HCT116 (cell line): ENCODE measurements at regions not wholly inside any gene's neighbourhood (a gene's known extent, or its start where the extent isn't known, plus 50 kb on each side); places are given as distances from the start of the nearest gene placed in this dataset.

Experiments used
- ATAC-seq: fragments of 200-7000 bp; cut with Tn5 transposase; 2 replicates; pipeline ENCODE4 v1.9.1; 2020; ENCODE audit warnings: mild to moderate bottlenecking, moderate library complexity
- BruUV-seq: library from RNA; stranded (reverse); fragments of 400-500 nt; replicated peaks from 2 replicates; lab custom pipeline; 2021; lab: Mats Ljungman, UMichigan
- CTCF ChIA-PET: fragments of 300-600 bp; sonication (Branson Sonifier 250); formaldehyde crosslinking; loops from one replicate; lab custom pipeline; 2021; ENCODE audit warnings: antibody characterized with exemption; lab: Charles Lee
- POLR2A ChIA-PET: fragments of 300-600, 350-600 bp; sonication (Branson Sonifier 250); formaldehyde crosslinking; loops from one replicate; lab custom pipeline; 2021; ENCODE audit warnings: antibody characterized with exemption; lab: Charles Lee
- RAD21 ChIA-PET, 2 experiments: fragments of 300-600 bp; sonication (Branson Sonifier 250); formaldehyde crosslinking; loops; one replicate each; lab custom pipeline; 2023; ENCODE audit warnings: low total read pairs in 2 of 2; ENCODE audit not compliant: uncharacterized antibody in 2 of 2, unreplicated experiment in 2 of 2, low non-redundant PET in 1 of 2; lab: Charles Lee
- DNase-seq: peaks from one replicate; pipeline ENCODE4 v3.0.0-alpha.2; 2010; ENCODE audit warnings: low read depth, low spot score
- H2AFZ ChIP-seq: fragments of 200-600 bp; shearing (Covaris generic), sonication (generic); 2 replicates; pipeline ENCODE4 v1.6.1; 2017; ENCODE audit warnings: low read depth, mixed run types, mixed read lengths, antibody characterized with exemption, low read length; ENCODE audit not compliant: poor library complexity, severe bottlenecking
- H3K27ac ChIP-seq: 2 replicates; pipeline ENCODE4 v1.5.1; 2012; ENCODE audit warnings: low read depth, low read length
- H3K27me3 ChIP-seq: fragments of 200-600 bp; sonication (generic); 2 replicates; pipeline ENCODE4 v1.6.1; 2016; ENCODE audit warnings: mixed run types, low read length, mixed read lengths; ENCODE audit not compliant: insufficient read depth
- H3K36me3 ChIP-seq, 2 experiments: fragments of 200-500 bp in 1 of 2; fragments of 200-600 bp in 1 of 2; sonication (Bioruptor generic) in 1 of 2; sonication (generic) in 1 of 2; 2 replicates each; pipeline versions ENCODE4 v1.5.1 to v1.6.1; 2014 to 2016; ENCODE audit warnings: low read length in 2 of 2, inconsistent platforms in 1 of 2, mixed read lengths in 1 of 2, mixed run types in 1 of 2; ENCODE audit not compliant: insufficient read depth in 2 of 2, control insufficient read depth in 1 of 2
- H3K4me1 ChIP-seq, 2 experiments: fragments of 200-600 bp in 1 of 2; sonication (generic) in 1 of 2; 2 replicates each; pipeline versions ENCODE4 v1.5.1 to v1.6.1; 2012 to 2017; ENCODE audit warnings: low read length in 2 of 2, inconsistent platforms in 1 of 2, mild to moderate bottlenecking in 1 of 2, mixed read lengths in 1 of 2, mixed run types in 1 of 2, moderate library complexity in 1 of 2; ENCODE audit not compliant: insufficient read depth in 2 of 2, control insufficient read depth in 1 of 2
- H3K4me2 ChIP-seq: fragments of 200-600 bp; sonication (generic); 2 replicates; pipeline ENCODE4 v1.6.1; 2017; ENCODE audit warnings: mixed run types, low read length, mixed read lengths
- H3K4me3 ChIP-seq, 2 experiments: fragments of 200-600 bp in 1 of 2; sonication (generic) in 1 of 2; replicated peaks in 1 of 2; 2 replicates each; pipeline ENCODE4 v1.5.1; 2011 to 2016; ENCODE audit warnings: low read length in 2 of 2, control low read depth in 1 of 2, low read depth in 1 of 2, mild to moderate bottlenecking in 1 of 2, mixed read lengths in 1 of 2, mixed run types in 1 of 2
- H3K79me2 ChIP-seq: fragments of 200-600 bp; sonication (generic); 2 replicates; pipeline ENCODE4 v1.6.1; 2017; ENCODE audit warnings: mild to moderate bottlenecking, mixed run types, low read length, moderate library complexity, mixed read lengths; ENCODE audit not compliant: insufficient read depth
- H3K9ac ChIP-seq: fragments of 200-600 bp; sonication (generic); 2 replicates; pipeline ENCODE4 v1.6.1; 2016; ENCODE audit warnings: low read length, mixed read lengths
- H3K9me2 ChIP-seq: fragments of 200-600 bp; sonication (generic), shearing (Covaris generic); 2 replicates; pipeline ENCODE4 v1.6.1; 2017; ENCODE audit warnings: mixed run types, mild to moderate bottlenecking, moderate library complexity; ENCODE audit not compliant: insufficient read depth
- H3K9me3 ChIP-seq, 2 experiments: fragments of 200-500 bp in 1 of 2; fragments of 200-600 bp in 1 of 2; sonication (Bioruptor generic) in 1 of 2; sonication (generic) in 1 of 2; 2 replicates each; pipeline ENCODE4 v1.6.1; 2014 to 2017; ENCODE audit warnings: low read length in 2 of 2, mixed read lengths in 2 of 2, inconsistent platforms in 1 of 2, low read depth in 1 of 2, mild to moderate bottlenecking in 1 of 2, mixed run types in 1 of 2, moderate library complexity in 1 of 2; ENCODE audit not compliant: control insufficient read depth in 1 of 2, insufficient read depth in 1 of 2
- H4K20me1 ChIP-seq: fragments of 200-600 bp; sonication (generic), shearing (Covaris generic); 2 replicates; pipeline ENCODE4 v1.6.1; 2017; ENCODE audit warnings: mixed run types, mild to moderate bottlenecking, moderate library complexity; ENCODE audit not compliant: insufficient read depth
- ATF3 ChIP-seq: IDR thresholded peaks from 2 replicates; pipeline ENCODE4 v1.6.1; 2012
- CBX3 ChIP-seq: IDR thresholded peaks from 2 replicates; pipeline ENCODE4 v1.6.1; 2012; ENCODE audit warnings: low read depth
- CEBPB ChIP-seq: IDR thresholded peaks from 2 replicates; pipeline ENCODE4 v1.6.1; 2012; ENCODE audit warnings: low read depth
- CTCF ChIP-seq, 3 experiments: fragments of 200-600 bp in 1 of 3; sonication (generic) in 1 of 3; IDR thresholded peaks in 2 of 3; conservative IDR thresholded peaks in 1 of 3; 2 replicates each; pipeline ENCODE4 v1.5.1; 2012 to 2017; ENCODE audit warnings: low read depth in 2 of 3, low read length in 2 of 3, antibody characterized with exemption in 1 of 3, borderline replicate concordance in 1 of 3, control low read depth in 1 of 3, mild to moderate bottlenecking in 1 of 3, mixed read lengths in 1 of 3, mixed run types in 1 of 3, moderate library complexity in 1 of 3; ENCODE audit not compliant: insufficient read depth in 1 of 3
- EGR1 ChIP-seq: IDR thresholded peaks from 2 replicates; pipeline ENCODE4 v1.6.1; 2012; ENCODE audit warnings: low read depth
- EZH2phosphoT487 ChIP-seq: fragments of 200-600 bp; IDR thresholded peaks from 2 replicates; pipeline ENCODE4 v1.6.1; 2018; ENCODE audit warnings: antibody characterized with exemption, borderline replicate concordance
- FOSL1 ChIP-seq: IDR thresholded peaks from 2 replicates; pipeline ENCODE4 v1.6.1; 2012; ENCODE audit warnings: low read depth
- JUND ChIP-seq: IDR thresholded peaks from 2 replicates; pipeline ENCODE4 v1.6.1; 2012
- MAX ChIP-seq: IDR thresholded peaks from 2 replicates; pipeline ENCODE4 v1.6.1; 2012
- POLR2A ChIP-seq: IDR thresholded peaks from 2 replicates; pipeline ENCODE4 v1.7.0; 2011; ENCODE audit warnings: borderline replicate concordance; ENCODE audit not compliant: insufficient read depth, insufficient read length; ENCODE audit errors: extremely low read depth
- POLR2AphosphoS5 ChIP-seq: IDR thresholded peaks from 2 replicates; pipeline ENCODE4 v1.6.1; 2011; ENCODE audit warnings: mild to moderate bottlenecking, low read depth, low read length, moderate library complexity
- RAD21 ChIP-seq: IDR thresholded peaks from 2 replicates; pipeline ENCODE4 v1.6.1; 2012; ENCODE audit warnings: low read depth, mild to moderate bottlenecking
- SIN3A ChIP-seq: IDR thresholded peaks from 2 replicates; pipeline ENCODE4 v1.6.1; 2012; ENCODE audit warnings: low read depth
- SP1 ChIP-seq: IDR thresholded peaks from 2 replicates; pipeline ENCODE4 v1.6.1; 2012; ENCODE audit warnings: low read depth
- SRF ChIP-seq: IDR thresholded peaks from 2 replicates; pipeline ENCODE4 v1.6.1; 2012; ENCODE audit warnings: low read depth
- TCF7L2 ChIP-seq: IDR thresholded peaks from 2 replicates; pipeline ENCODE4 v1.7.0; 2011; ENCODE audit warnings: borderline replicate concordance, inconsistent platforms; ENCODE audit not compliant: insufficient read depth, insufficient read length; ENCODE audit errors: extremely low read depth
- YY1 ChIP-seq: IDR thresholded peaks from 2 replicates; pipeline ENCODE4 v1.6.1; 2011; ENCODE audit warnings: low read length, low read depth, moderate library complexity, mild to moderate bottlenecking; ENCODE audit not compliant: insufficient replicate concordance; ENCODE audit errors: extremely low read depth
- ZFX ChIP-seq: fragments of 450-650 bp; IDR thresholded peaks from 2 replicates; pipeline ENCODE4 v1.6.1; 2017
- ZNF274 ChIP-seq: fragments of 200-500 bp; sonication (Bioruptor generic); IDR thresholded peaks from 2 replicates; pipeline ENCODE4 v1.6.1; 2014; ENCODE audit warnings: mild to moderate bottlenecking, low read depth, low read length, inconsistent platforms
- intact Hi-C: fragments of 100-400 bp; cut with micrococcal nuclease; formaldehyde crosslinking; loops from 2 replicates; pipeline ENCODE4 v1.10.0; 2022

GRCh38 chr1:83798965-83799364 is 200.0 kb downstream of the TTLL7 start:
- BruUV-seq = no TSS peak
- no peaks in the 10 kb centered on the region for H3K27me3 ChIP-seq
- ChIA-PET RAD21 (no interaction called here), CTCF (no interaction called here), POLR2A (no interaction called here)
- DNase-seq (no peak), ATAC-seq (no peak)
- H3K36me3 ChIP-seq = no peaks in the 10 kb centered on the region
- H3K79me2 ChIP-seq = no peaks in the 10 kb centered on the region
- H3K27ac ChIP-seq = no peak overlapping the region
- no peaks in the 10 kb centered on the region for H3K4me1 ChIP-seq
- H4K20me1 ChIP-seq = no peaks in the 10 kb centered on the region
- H3K9ac ChIP-seq = no peak overlapping the region
- H3K9me2 ChIP-seq = no peaks in the 10 kb centered on the region
- no peak for TF ChIP-seq YY1
- no peak for TF ChIP-seq POLR2AphosphoS5
- TF ChIP-seq CTCF (IDR thresholded peaks at IDR 0.05 in 2 of 3, conservative IDR thresholded peaks at IDR 0.05 in 1 of 3; ENCODE audit: borderline replicate concordance in 1 of 3, insufficient read depth in 1 of 3, low read depth in 2 of 3, low read length in 2 of 3) = no peak
- H2AFZ ChIP-seq = no peak overlapping the region
- intact Hi-C loops = no loop called here
- H3K9me3 ChIP-seq = no peaks in the 10 kb centered on the region
- no peak overlapping the region for H3K4me3 ChIP-seq
- H3K4me2 ChIP-seq = no peak overlapping the region

- Histone ChIP-seq H4K20me1 (no peaks in the 10 kb centered on the region), H2AFZ (no peak overlapping the region), H3K9me2 (no peaks in the 10 kb centered on the region), H3K79me2 (no peaks in the 10 kb centered on the region), H3K27me3 (no peaks in the 10 kb centered on the region), H3K27ac (no peak overlapping the region), H3K36me3 (no peaks in the 10 kb centered on the region), H3K4me2 (no peak overlapping the region), H3K4me3 (no peak overlapping the region), H3K9me3 (no peaks in the 10 kb centered on the region), H3K9ac (no peak overlapping the region), H3K4me1 (no peaks in the 10 kb centered on the region)
- no TSS peak for BruUV-seq
- no peak for ATAC-seq
- ChIA-PET POLR2A (no interaction called here), CTCF (no interaction called here), RAD21 (no interaction called here)
- intact Hi-C loops = no loop called here
- DNase-seq = no peak
- no peak for TF ChIP-seq EZH2phosphoT487
- TF ChIP-seq FOSL1 = no peak
- no peak for TF ChIP-seq ATF3
- TF ChIP-seq MAX = no peak
- no peak for TF ChIP-seq RAD21
- TF ChIP-seq JUND = no peak
- no peak for TF ChIP-seq POLR2A
- no peak for TF ChIP-seq YY1
- no peak for TF ChIP-seq CTCF (IDR thresholded peaks at IDR 0.05 in 2 of 3, conservative IDR thresholded peaks at IDR 0.05 in 1 of 3; ENCODE audit: borderline replicate concordance in 1 of 3, insufficient read depth in 1 of 3, low read depth in 2 of 3, low read length in 2 of 3)
- no peak for TF ChIP-seq EGR1
- TF ChIP-seq TCF7L2 = no peak
- no peak for TF ChIP-seq CEBPB
- TF ChIP-seq CBX3 = no peak
- TF ChIP-seq ZNF274 = no peak
- no peak for TF ChIP-seq SRF
- no peak for TF ChIP-seq SIN3A
- no peak for TF ChIP-seq ZFX
- no peak for TF ChIP-seq SP1
Measured at GRCh38 chr1:83796409-83796808, 202.5 kb downstream of the TTLL7 start.
